Parathyroid adenoma (tissue), 2 donors: ENCODE measurements at regions not wholly inside any gene's neighbourhood (a gene's known extent, or its start where the extent isn't known, plus 50 kb on each side); places are given as distances from the start of the nearest gene placed in this dataset.

ENCODE experiments used
- H2AFZ ChIP-seq: fragments of 300-600 bp; sonication (generic); one replicate; pipeline ENCODE4 v1.7.0; 2017; ENCODE audit warnings: antibody characterized with exemption, mild to moderate bottlenecking
- H3K27ac ChIP-seq: fragments of 300-600 bp; sonication (generic); one replicate; pipeline ENCODE4 v1.7.0; 2017
- H3K27me3 ChIP-seq: fragments of 300-600 bp; sonication (generic); one replicate; pipeline ENCODE4 v1.7.0; 2017; ENCODE audit warnings: low read length; ENCODE audit not compliant: control insufficient read depth, insufficient read depth
- H3K36me3 ChIP-seq: fragments of 300-600 bp; sonication (generic); one replicate; pipeline ENCODE4 v1.7.0; 2017; ENCODE audit warnings: low read length; ENCODE audit not compliant: control insufficient read depth, insufficient read depth
- H3K4me1 ChIP-seq: fragments of 300-600 bp; sonication (generic); one replicate; pipeline ENCODE4 v1.7.0; 2017; ENCODE audit warnings: control low read depth
- H3K4me2 ChIP-seq: fragments of 300-600 bp; sonication (generic); one replicate; pipeline ENCODE4 v1.7.0; 2017; ENCODE audit warnings: low read length
- H3K4me3 ChIP-seq: fragments of 300-600 bp; sonication (generic); one replicate; pipeline ENCODE4 v1.7.0; 2017; ENCODE audit warnings: low read depth, low read length
- H3K79me2 ChIP-seq: fragments of 300-600 bp; sonication (generic); one replicate; pipeline ENCODE4 v1.7.0; 2017; ENCODE audit warnings: control low read depth
- H3K9ac ChIP-seq: fragments of 300-600 bp; sonication (generic); one replicate; pipeline ENCODE4 v1.7.0; 2017; ENCODE audit warnings: mild to moderate bottlenecking
- H3K9me3 ChIP-seq: fragments of 300-600 bp; sonication (generic); one replicate; pipeline ENCODE4 v1.7.0; 2017; ENCODE audit warnings: low read length; ENCODE audit not compliant: control insufficient read depth
- CTCF ChIP-seq: fragments of 300-600 bp; sonication (generic); IDR thresholded peaks from one replicate; pipeline ENCODE4 v1.7.0; 2017; ENCODE audit warnings: antibody characterized with exemption, mild to moderate bottlenecking
- donor health status: primary hyperparathyroidism.

GRCh38 chr3:132228923-132229322 is 88.3 kb upstream of the ACP3 start:
- Histone ChIP-seq H3K4me1 (no peaks in the 10 kb centered on the region), H3K27ac (no peak overlapping the region), H2AFZ (no peak overlapping the region), H3K36me3 (no peaks in the 10 kb centered on the region), H3K79me2 (no peaks in the 10 kb centered on the region), H3K9ac (no peak overlapping the region), H3K9me3 (no peaks in the 10 kb centered on the region), H3K4me3 (no peak overlapping the region), H3K4me2 (no peak overlapping the region), H3K27me3 (no peaks in the 10 kb centered on the region)
- TF ChIP-seq CTCF, result no peak

- no peak overlapping the region for H3K4me3 ChIP-seq
- no peak overlapping the region for H3K9ac ChIP-seq
- no peaks in the 10 kb centered on the region for H3K9me3 ChIP-seq
- TF ChIP-seq CTCF, result no peak
- no peak overlapping the region for H3K4me2 ChIP-seq
- no peaks in the 10 kb centered on the region for H3K27me3 ChIP-seq
- H3K36me3 ChIP-seq, result no peaks in the 10 kb centered on the region
- H3K4me1 ChIP-seq, result no peaks in the 10 kb centered on the region
- H2AFZ ChIP-seq, result no peak overlapping the region
- no peaks in the 10 kb centered on the region for H3K79me2 ChIP-seq
- no peak overlapping the region for H3K27ac ChIP-seq
Measured at GRCh38 chr3:132229641-132230040, 87.6 kb upstream of the ACP3 start.

GRCh38 chr3:132230156-132231000 is 86.8 kb upstream of the ACP3 start:
- Histone ChIP-seq H2AFZ (no peak overlapping the region), H3K9me3 (no peaks in the 10 kb centered on the region), H3K27ac (no peak overlapping the region), H3K4me2 (no peak overlapping the region), H3K27me3 (no peaks in the 10 kb centered on the region), H3K79me2 (no peaks in the 10 kb centered on the region), H3K36me3 (no peaks in the 10 kb centered on the region), H3K9ac (no peak overlapping the region), H3K4me1 (no peaks in the 10 kb centered on the region), H3K4me3 (no peak overlapping the region)
- TF ChIP-seq CTCF, result no peak

- Histone ChIP-seq H3K27me3 (no peaks in the 10 kb centered on the region), H3K4me3 (no peak overlapping the region), H3K4me2 (no peak overlapping the region), H3K4me1 (no peaks in the 10 kb centered on the region), H3K9ac (no peak overlapping the region), H3K79me2 (no peaks in the 10 kb centered on the region), H2AFZ (no peak overlapping the region), H3K27ac (no peak overlapping the region), H3K9me3 (no peaks in the 10 kb centered on the region), H3K36me3 (no peaks in the 10 kb centered on the region)
- no peak for TF ChIP-seq CTCF
Measured at GRCh38 chr3:132231633-132232032, 85.6 kb upstream of the ACP3 start.
